T-helper 2 cell treated with Interferon-gamma antibody and Interleukin-4, amounts not matched to agents 5 μg/mL and 100 μg/mL, for 36 hours (primary cell): ENCODE measurements at regions not wholly inside any gene's neighbourhood (a gene's known extent, or its start where the extent isn't known, plus 50 kb on each side); places are given as distances from the start of the nearest gene placed in this dataset.
"Not testable (repeated sequence)": the region's sequence is repeated elsewhere in the genome, so short reads cannot be mapped to it uniquely, and the experiment has no call there.

Experiments used
- DNase-seq: peaks from one replicate; pipeline ENCODE4 v3.0.0; 2021; ENCODE audit warnings: low spot score
- H3K27ac Mint-ChIP-seq: one replicate; pipeline ENCODE4 v1.8.0; 2021; ENCODE audit warnings: mild to moderate bottlenecking, mixed read lengths
- H3K27me3 Mint-ChIP-seq: one replicate; pipeline ENCODE4 v1.8.0; 2021; ENCODE audit warnings: low read depth, mixed read lengths
- H3K36me3 Mint-ChIP-seq: one replicate; pipeline ENCODE4 v1.8.0; 2021; ENCODE audit warnings: low read depth, mixed read lengths
- H3K4me1 Mint-ChIP-seq: one replicate; pipeline ENCODE4 v1.8.0; 2021; ENCODE audit warnings: low read depth, mixed read lengths
- H3K4me3 Mint-ChIP-seq: one replicate; pipeline ENCODE4 v1.8.0; 2022; ENCODE audit warnings: mild to moderate bottlenecking, moderate library complexity, mixed read lengths
- H3K9me3 Mint-ChIP-seq: one replicate; pipeline ENCODE4 v1.8.0; 2021; ENCODE audit warnings: mixed read lengths

- peaks cover 18% of the 10 kb centered on the region for H3K27me3 Mint-ChIP-seq
- no peaks in the 10 kb centered on the region for H3K36me3 Mint-ChIP-seq
- no peak for DNase-seq
- H3K4me1 Mint-ChIP-seq, result peaks cover 2% of the 10 kb centered on the region
- H3K27ac Mint-ChIP-seq, result no peak overlapping the region
- H3K4me3 Mint-ChIP-seq, result no peak overlapping the region
- no peaks in the 10 kb centered on the region for H3K9me3 Mint-ChIP-seq
Observed at GRCh38 chr6:125380474-125380873, 78.7 kb upstream of the HDDC2 start.

DNA sequence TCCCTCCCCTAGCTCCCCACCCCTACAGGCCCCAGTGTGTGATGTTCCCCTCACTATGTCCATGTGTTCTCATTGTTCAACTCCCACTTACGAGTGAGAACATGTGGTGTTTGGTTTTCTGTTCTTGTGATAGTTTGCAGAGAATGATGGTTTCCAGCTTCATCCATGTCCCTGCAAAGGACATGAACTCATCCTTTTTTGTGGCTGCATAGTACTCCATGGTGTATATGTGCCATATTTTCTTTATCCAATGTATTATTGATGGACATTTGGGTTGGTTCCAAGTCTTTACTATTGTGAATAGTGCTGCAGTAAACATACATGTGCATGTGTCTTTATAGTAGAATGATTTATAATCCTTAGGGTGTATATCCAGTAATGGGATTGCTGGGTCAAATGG is 84.6 kb upstream of the HDDC2 start:
- H3K27me3 Mint-ChIP-seq, H3K9me3 Mint-ChIP-seq, H3K36me3 Mint-ChIP-seq, H3K4me3 Mint-ChIP-seq, H3K4me1 Mint-ChIP-seq, H3K27ac Mint-ChIP-seq, DNase-seq: not testable (repeated sequence)

DNA sequence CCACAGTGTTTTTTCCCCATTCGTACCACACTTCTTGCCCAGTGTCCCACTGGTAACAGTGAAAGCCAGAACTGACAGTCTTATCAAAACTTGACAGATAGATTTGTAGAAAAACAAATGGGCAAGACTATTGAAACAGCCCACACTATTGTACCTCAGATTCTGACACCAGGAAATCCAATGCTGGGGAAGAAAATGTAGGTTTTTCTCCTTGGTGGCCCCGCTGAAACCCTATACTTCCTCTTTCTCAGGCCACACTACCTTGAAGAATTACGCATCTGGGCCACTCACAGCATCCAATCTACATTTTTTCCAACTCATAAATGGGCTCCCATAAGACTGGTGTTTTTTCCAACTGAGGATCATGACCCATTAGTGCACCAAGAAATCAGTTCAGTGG is 90.9 kb upstream of the HDDC2 start:
- no peaks in the 10 kb centered on the region for H3K36me3 Mint-ChIP-seq
- no peak overlapping the region for H3K27ac Mint-ChIP-seq
- H3K9me3 Mint-ChIP-seq, result no peaks in the 10 kb centered on the region
- DNase-seq, result no peak
- peaks cover 15% of the 10 kb centered on the region for H3K27me3 Mint-ChIP-seq
- H3K4me1 Mint-ChIP-seq, result peaks cover 11% of the 10 kb centered on the region
- H3K4me3 Mint-ChIP-seq, result no peak overlapping the region

- H3K36me3 Mint-ChIP-seq, result no peaks in the 10 kb centered on the region
- H3K4me3 Mint-ChIP-seq, result peak overlapping the region; percentile 25
- peaks cover 11% of the 10 kb centered on the region for H3K4me1 Mint-ChIP-seq
- no peak for DNase-seq
- H3K9me3 Mint-ChIP-seq, result no peaks in the 10 kb centered on the region
- peaks cover 15% of the 10 kb centered on the region for H3K27me3 Mint-ChIP-seq
- no peak overlapping the region for H3K27ac Mint-ChIP-seq
Observed at GRCh38 chr6:125393449-125393858, 91.7 kb upstream of the HDDC2 start.

- DNase-seq, result no peak
- no peaks in the 10 kb centered on the region for H3K9me3 Mint-ChIP-seq
- H3K4me1 Mint-ChIP-seq, result no peaks in the 10 kb centered on the region
- H3K27ac Mint-ChIP-seq, result no peak overlapping the region
- no peaks in the 10 kb centered on the region for H3K27me3 Mint-ChIP-seq
- H3K4me3 Mint-ChIP-seq, result no peak overlapping the region
- no peaks in the 10 kb centered on the region for H3K36me3 Mint-ChIP-seq
Observed at GRCh38 chr6:125406741-125407140, 105.0 kb upstream of the HDDC2 start.

DNA sequence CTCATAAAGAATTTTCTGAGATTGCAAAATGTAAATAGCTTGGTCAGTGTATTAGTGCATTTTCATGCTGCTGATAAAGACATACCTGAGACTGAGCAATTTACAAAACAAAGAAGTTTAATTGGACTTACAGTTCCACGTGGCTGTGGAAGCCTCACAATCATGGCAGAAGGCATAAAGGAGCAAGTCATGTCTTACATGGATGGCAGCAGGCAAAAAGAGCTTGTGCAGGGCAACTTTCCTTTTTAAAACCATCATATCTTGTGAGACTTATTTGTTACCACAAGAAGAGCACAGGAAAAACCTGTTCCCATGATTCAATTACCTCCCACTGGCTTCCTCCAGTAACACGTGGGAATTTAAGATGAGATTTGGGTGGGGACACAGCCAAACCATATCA is 112.7 kb upstream of the HDDC2 start:
- H3K27ac Mint-ChIP-seq, result no peak overlapping the region
- DNase-seq, result no peak
- no peaks in the 10 kb centered on the region for H3K27me3 Mint-ChIP-seq
- no peak overlapping the region for H3K4me3 Mint-ChIP-seq
- no peaks in the 10 kb centered on the region for H3K36me3 Mint-ChIP-seq
- H3K9me3 Mint-ChIP-seq, result no peaks in the 10 kb centered on the region
- no peaks in the 10 kb centered on the region for H3K4me1 Mint-ChIP-seq

- no peak for DNase-seq
- no peak overlapping the region for H3K27ac Mint-ChIP-seq
- no peaks in the 10 kb centered on the region for H3K9me3 Mint-ChIP-seq
- H3K27me3 Mint-ChIP-seq, result no peaks in the 10 kb centered on the region
- H3K4me3 Mint-ChIP-seq, result no peak overlapping the region
- H3K36me3 Mint-ChIP-seq, result no peaks in the 10 kb centered on the region
- H3K4me1 Mint-ChIP-seq, result no peaks in the 10 kb centered on the region
Observed at GRCh38 chr6:125415913-125416312, 114.1 kb upstream of the HDDC2 start.

- no peak for DNase-seq
- Mint-ChIP-seq H3K4me3 (no peak overlapping the region), H3K4me1 (no peaks in the 10 kb centered on the region), H3K27ac (no peak overlapping the region), H3K27me3 (no peaks in the 10 kb centered on the region), H3K36me3 (no peaks in the 10 kb centered on the region), H3K9me3 (no peaks in the 10 kb centered on the region)
Observed at GRCh38 chr6:125421836-125422235, 120.1 kb upstream of the HDDC2 start.

DNA sequence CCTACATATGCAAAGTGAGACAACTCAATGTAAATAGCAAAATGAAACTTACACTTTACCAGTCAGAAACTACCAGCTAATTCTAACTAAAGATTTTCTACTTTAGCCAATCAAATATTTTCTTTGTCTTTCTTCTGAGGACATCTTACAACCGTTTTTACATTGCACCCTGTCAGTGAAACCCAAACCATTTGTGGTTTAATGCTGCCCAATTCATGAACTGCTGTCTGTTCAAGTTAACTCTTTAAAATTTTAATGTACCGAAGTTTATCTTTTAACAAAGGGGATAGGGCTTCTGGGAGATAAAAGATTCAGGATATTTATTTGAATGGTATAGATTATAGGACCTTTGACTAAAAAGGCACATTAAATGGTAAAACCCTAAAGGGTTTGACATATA is 121.3 kb upstream of the HDDC2 start:
- H3K4me1 Mint-ChIP-seq, result no peaks in the 10 kb centered on the region
- no peak overlapping the region for H3K4me3 Mint-ChIP-seq
- no peaks in the 10 kb centered on the region for H3K27me3 Mint-ChIP-seq
- no peaks in the 10 kb centered on the region for H3K9me3 Mint-ChIP-seq
- DNase-seq, result no peak
- no peak overlapping the region for H3K27ac Mint-ChIP-seq
- no peaks in the 10 kb centered on the region for H3K36me3 Mint-ChIP-seq

- Mint-ChIP-seq H3K4me1 (no peaks in the 10 kb centered on the region), H3K4me3 (no peak overlapping the region), H3K27me3 (peaks cover 10% of the 10 kb centered on the region), H3K9me3 (no peaks in the 10 kb centered on the region), H3K27ac (no peak overlapping the region), H3K36me3 (no peaks in the 10 kb centered on the region)
- DNase-seq, result no peak
Observed at GRCh38 chr6:125431971-125432370, 130.2 kb upstream of the HDDC2 start.

DNA sequence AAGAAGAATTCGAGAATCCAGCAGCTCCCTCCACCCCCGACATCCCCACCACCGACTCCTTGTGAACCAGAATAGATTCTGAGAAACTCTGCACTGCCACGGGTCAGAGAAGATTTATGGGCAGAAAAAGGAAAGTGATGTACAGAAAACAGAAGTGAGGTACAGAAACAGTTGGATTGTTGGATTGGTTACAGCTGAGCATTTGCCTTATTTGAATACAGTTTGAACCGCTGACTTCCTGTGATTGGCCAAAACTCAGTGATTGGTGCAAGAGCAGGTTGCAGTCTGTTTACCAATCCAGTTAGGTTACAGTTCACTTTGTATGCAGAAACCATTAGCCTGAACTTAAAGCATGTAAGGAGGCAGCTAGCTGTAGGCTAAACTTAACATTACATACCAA is 131.2 kb upstream of the HDDC2 start:
- H3K27ac Mint-ChIP-seq, result no peak overlapping the region
- peaks cover 10% of the 10 kb centered on the region for H3K27me3 Mint-ChIP-seq
- H3K36me3 Mint-ChIP-seq, result no peaks in the 10 kb centered on the region
- H3K4me3 Mint-ChIP-seq, result no peak overlapping the region
- DNase-seq, result no peak
- no peaks in the 10 kb centered on the region for H3K4me1 Mint-ChIP-seq
- H3K9me3 Mint-ChIP-seq, result no peaks in the 10 kb centered on the region

DNA sequence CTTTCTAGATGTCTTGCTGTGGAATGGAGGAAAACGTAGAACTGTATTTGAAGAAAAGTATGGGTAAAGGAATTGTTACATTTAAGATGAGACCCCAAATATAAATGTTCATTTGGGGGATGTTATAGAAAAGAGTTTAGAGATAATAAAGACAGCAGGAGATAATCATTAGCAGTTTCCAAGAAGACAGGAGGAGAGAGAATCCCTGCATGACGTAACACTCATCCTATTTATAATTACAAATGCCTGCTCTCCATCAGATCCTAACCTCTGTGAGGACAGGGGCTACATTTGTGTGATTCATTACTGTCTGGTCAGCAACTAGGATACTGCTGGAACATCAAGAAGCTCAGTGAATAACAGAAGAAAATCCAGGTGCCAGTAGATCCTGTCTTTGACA is 133.0 kb upstream of the HDDC2 start:
- H3K27ac Mint-ChIP-seq, result no peak overlapping the region
- no peak for DNase-seq
- no peaks in the 10 kb centered on the region for H3K4me1 Mint-ChIP-seq
- H3K4me3 Mint-ChIP-seq, result no peak overlapping the region
- H3K9me3 Mint-ChIP-seq, result no peaks in the 10 kb centered on the region
- peaks cover 10% of the 10 kb centered on the region for H3K27me3 Mint-ChIP-seq
- no peaks in the 10 kb centered on the region for H3K36me3 Mint-ChIP-seq

DNA sequence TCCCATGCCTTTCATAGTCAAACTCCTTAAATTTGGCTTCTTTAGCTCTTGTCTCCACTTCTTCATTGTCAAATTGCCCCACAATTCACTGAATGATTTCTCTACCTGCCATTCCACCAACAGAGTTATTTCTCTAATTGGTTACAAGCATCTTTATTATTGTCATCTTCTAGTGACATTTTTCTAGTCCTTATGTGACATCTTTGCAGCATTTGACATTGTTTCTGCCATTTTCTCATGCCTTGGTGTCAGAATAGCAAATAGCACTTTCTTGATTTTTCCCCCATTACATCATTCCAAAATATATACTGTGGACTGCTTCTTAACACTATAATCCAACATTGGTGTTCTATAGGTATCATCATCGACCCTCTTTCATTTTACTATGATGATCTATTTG is 137.7 kb upstream of the HDDC2 start:
- no peak overlapping the region for H3K4me3 Mint-ChIP-seq
- H3K9me3 Mint-ChIP-seq, result no peaks in the 10 kb centered on the region
- H3K36me3 Mint-ChIP-seq, result no peaks in the 10 kb centered on the region
- no peak for DNase-seq
- H3K27ac Mint-ChIP-seq, result no peak overlapping the region
- H3K4me1 Mint-ChIP-seq, result no peaks in the 10 kb centered on the region
- H3K27me3 Mint-ChIP-seq, result no peaks in the 10 kb centered on the region

GRCh38 chr6:125444006-125444923 is 142.5 kb upstream of the HDDC2 start:
- Mint-ChIP-seq H3K27me3 (peaks cover 7% of the 10 kb centered on the region), H3K27ac (no peak overlapping the region)
- no peak for DNase-seq

DNA sequence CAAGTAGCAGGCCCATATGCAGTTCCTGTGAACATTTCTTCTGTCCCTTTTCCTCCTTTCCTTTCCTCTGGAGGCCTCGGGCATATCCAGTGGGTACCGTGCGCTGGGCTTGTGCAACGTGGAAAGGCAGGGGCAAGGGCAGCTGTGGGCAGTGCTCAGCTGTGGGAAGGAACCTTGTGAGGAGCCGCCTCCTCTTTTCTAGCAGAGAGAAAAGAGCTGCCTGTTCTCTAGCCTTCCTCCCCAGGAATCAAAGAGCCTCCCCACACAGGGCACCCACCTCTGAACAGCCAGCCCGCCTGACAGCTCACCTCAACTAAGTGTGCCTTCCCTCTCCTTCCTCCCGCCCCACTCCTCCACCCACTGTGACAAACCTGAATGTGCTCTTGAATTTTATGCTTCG is 143.3 kb upstream of the HDDC2 start:
- H3K36me3 Mint-ChIP-seq, result no peaks in the 10 kb centered on the region
- H3K4me1 Mint-ChIP-seq, result no peaks in the 10 kb centered on the region
- H3K9me3 Mint-ChIP-seq, result no peaks in the 10 kb centered on the region
- no peak overlapping the region for H3K27ac Mint-ChIP-seq
- DNase-seq, result no peak
- no peak overlapping the region for H3K4me3 Mint-ChIP-seq
- H3K27me3 Mint-ChIP-seq, result peaks cover 7% of the 10 kb centered on the region

More at GRCh38 chr6:125444006-125444923, 142.5 kb upstream of the HDDC2 start:
- no peaks in the 10 kb centered on the region for H3K4me1 Mint-ChIP-seq
- no peaks in the 10 kb centered on the region for H3K36me3 Mint-ChIP-seq
- H3K4me3 Mint-ChIP-seq, result no peak overlapping the region
- no peaks in the 10 kb centered on the region for H3K9me3 Mint-ChIP-seq
